Activated CD4-positive, alpha-beta T cell treated with anti-CD3 and anti-CD28 coated beads, Interleukin-10, Interleukin-2, amounts not matched to agents 100 ng/mL and 50 ng/mL, durations not matched to agents 16 hours and 8 hours (primary cell): ENCODE measurements at regions not wholly inside any gene's neighbourhood (a gene's known extent, or its start where the extent isn't known, plus 50 kb on each side); places are given as distances from the start of the nearest gene placed in this dataset.
"Not testable (repeated sequence)": the region's sequence is repeated elsewhere in the genome, so short reads cannot be mapped to it uniquely, and the experiment has no call there.

Experiments used
- DNase-seq: peaks from one replicate; pipeline ENCODE4 v3.0.0-alpha.2; 2020

- peak; percentile 8 for DNase-seq
These were observed 1672.5 kb upstream of the DDX18 start for GRCh38 chr2:116141891-116142474.

- DNase-seq, result no peak
These were observed 1671.8 kb upstream of the DDX18 start for GRCh38 chr2:116142644-116143227.

- DNase-seq, result no peak
These were observed 1669.5 kb upstream of the DDX18 start for GRCh38 chr2:116145031-116145430.

GRCh38 chr2:116148361-116148760 is 1666.1 kb upstream of the DDX18 start:
- DNase-seq, result no peak

- no peak for DNase-seq
These were observed 1660.8 kb upstream of the DDX18 start for GRCh38 chr2:116153729-116154128.

- no peak for DNase-seq
These were observed 1653.8 kb upstream of the DDX18 start for GRCh38 chr2:116160657-116161056.

- no peak for DNase-seq
These were observed 1652.1 kb upstream of the DDX18 start for GRCh38 chr2:116162395-116162794.

GRCh38 chr2:116167107-116167506 is 1647.4 kb upstream of the DDX18 start:
- DNase-seq, result no peak

GRCh38 chr2:116180072-116180471 is 1634.4 kb upstream of the DDX18 start:
- DNase-seq, result no peak

- not testable (repeated sequence) for DNase-seq
These were observed 1623.8 kb upstream of the DDX18 start for GRCh38 chr2:116190684-116191083.

GRCh38 chr2:116200086-116200485 is 1614.4 kb upstream of the DDX18 start:
- no peak for DNase-seq

- no peak for DNase-seq
These were observed 1602.8 kb upstream of the DDX18 start for GRCh38 chr2:116211719-116212118.

GRCh38 chr2:116222793-116223192 is 1591.7 kb upstream of the DDX18 start:
- DNase-seq, result no peak

- DNase-seq, result no peak
These were observed 1590.6 kb upstream of the DDX18 start for GRCh38 chr2:116223912-116224311.

GRCh38 chr2:116224610-116225009 is 1589.9 kb upstream of the DDX18 start:
- no peak for DNase-seq

- DNase-seq, result no peak
These were observed 1576.0 kb upstream of the DDX18 start for GRCh38 chr2:116238511-116238910.

- DNase-seq, result no peak
These were observed 1564.1 kb upstream of the DDX18 start for GRCh38 chr2:116250376-116250775.

GRCh38 chr2:116264872-116265271 is 1549.6 kb upstream of the DDX18 start:
- DNase-seq, result no peak

GRCh38 chr2:116269040-116269439 is 1545.5 kb upstream of the DDX18 start:
- no peak for DNase-seq

- DNase-seq, result no peak
These were observed 1510.2 kb upstream of the DDX18 start for GRCh38 chr2:116304328-116304727.

GRCh38 chr2:116317111-116317510 is 1497.4 kb upstream of the DDX18 start:
- no peak for DNase-seq

GRCh38 chr2:116318551-116318950 is 1495.9 kb upstream of the DDX18 start:
- not testable (repeated sequence) for DNase-seq

- no peak for DNase-seq
These were observed 1495.5 kb upstream of the DDX18 start for GRCh38 chr2:116319001-116319400.

- no peak for DNase-seq
These were observed 1494.6 kb upstream of the DDX18 start for GRCh38 chr2:116319935-116320334.

- no peak for DNase-seq
These were observed 1485.2 kb upstream of the DDX18 start for GRCh38 chr2:116329280-116329679.
